ENCODE measurements at regions not wholly inside any gene's neighbourhood (a gene's known extent, or its start where the extent isn't known, plus 50 kb on each side); places are given as distances from the start of the nearest gene placed in this dataset.

DNA sequence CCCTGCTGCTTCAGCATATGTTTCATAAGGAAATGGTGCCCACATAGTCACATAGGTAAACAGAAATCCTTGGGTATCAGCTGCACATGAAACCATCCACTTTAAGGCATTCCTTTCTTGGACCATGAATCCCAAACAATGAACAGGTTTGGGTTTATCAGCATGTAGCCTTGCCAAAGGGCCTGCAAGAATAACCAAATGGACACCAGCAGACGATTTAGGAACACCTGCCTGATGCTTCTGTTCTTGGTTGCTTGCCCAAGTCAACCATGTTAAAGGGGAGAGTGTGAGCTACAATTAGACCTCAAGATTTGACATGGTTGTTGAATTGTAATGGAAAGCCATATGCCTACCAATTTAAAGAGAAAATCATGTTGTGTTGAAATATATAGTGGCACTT, 1342.7 kb upstream of the PIK3C3 start:
- TF ChIP-seq POLR2AphosphoS5 (IDR thresholded peaks at IDR 0.05; ENCODE audit: low read depth, low read length) (no peak), SIN3A (IDR thresholded peaks at IDR 0.05; ENCODE audit: borderline replicate concordance, insufficient read depth, low read length) (no peak), TAF1 (IDR thresholded peaks at IDR 0.05; ENCODE audit: borderline replicate concordance, insufficient read depth, low read length) (no peak), FOXP2 (optimal IDR thresholded peaks at IDR 0.05; ENCODE audit: borderline replicate concordance, extremely low read depth, extremely low read length, insufficient read depth) (no peak)
- TF ChIP-seq, protein P1, sequence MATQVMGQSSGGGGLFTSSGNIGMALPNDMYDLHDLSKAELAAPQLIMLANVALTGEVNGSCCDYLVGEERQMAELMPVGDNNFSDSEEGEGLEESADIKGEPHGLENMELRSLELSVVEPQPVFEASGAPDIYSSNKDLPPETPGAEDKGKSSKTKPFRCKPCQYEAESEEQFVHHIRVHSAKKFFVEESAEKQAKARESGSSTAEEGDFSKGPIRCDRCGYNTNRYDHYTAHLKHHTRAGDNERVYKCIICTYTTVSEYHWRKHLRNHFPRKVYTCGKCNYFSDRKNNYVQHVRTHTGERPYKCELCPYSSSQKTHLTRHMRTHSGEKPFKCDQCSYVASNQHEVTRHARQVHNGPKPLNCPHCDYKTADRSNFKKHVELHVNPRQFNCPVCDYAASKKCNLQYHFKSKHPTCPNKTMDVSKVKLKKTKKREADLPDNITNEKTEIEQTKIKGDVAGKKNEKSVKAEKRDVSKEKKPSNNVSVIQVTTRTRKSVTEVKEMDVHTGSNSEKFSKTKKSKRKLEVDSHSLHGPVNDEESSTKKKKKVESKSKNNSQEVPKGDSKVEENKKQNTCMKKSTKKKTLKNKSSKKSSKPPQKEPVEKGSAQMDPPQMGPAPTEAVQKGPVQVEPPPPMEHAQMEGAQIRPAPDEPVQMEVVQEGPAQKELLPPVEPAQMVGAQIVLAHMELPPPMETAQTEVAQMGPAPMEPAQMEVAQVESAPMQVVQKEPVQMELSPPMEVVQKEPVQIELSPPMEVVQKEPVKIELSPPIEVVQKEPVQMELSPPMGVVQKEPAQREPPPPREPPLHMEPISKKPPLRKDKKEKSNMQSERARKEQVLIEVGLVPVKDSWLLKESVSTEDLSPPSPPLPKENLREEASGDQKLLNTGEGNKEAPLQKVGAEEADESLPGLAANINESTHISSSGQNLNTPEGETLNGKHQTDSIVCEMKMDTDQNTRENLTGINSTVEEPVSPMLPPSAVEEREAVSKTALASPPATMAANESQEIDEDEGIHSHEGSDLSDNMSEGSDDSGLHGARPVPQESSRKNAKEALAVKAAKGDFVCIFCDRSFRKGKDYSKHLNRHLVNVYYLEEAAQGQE (IDR thresholded peaks at IDR 0.05; ENCODE audit: insufficient read depth in 1 of 2, low read depth in 2 of 2, low read length in 2 of 2): no peak

- no peak for TF ChIP-seq POLR2AphosphoS5 (IDR thresholded peaks at IDR 0.05; ENCODE audit: low read depth, low read length)
- no peak for TF ChIP-seq SIN3A (IDR thresholded peaks at IDR 0.05; ENCODE audit: borderline replicate concordance, insufficient read depth, low read length)
- no peak for TF ChIP-seq FOXP2 (optimal IDR thresholded peaks at IDR 0.05; ENCODE audit: borderline replicate concordance, extremely low read depth, extremely low read length, insufficient read depth)
- TF ChIP-seq, protein P1 (IDR thresholded peaks at IDR 0.05; ENCODE audit: insufficient read depth in 1 of 2, low read depth in 2 of 2, low read length in 2 of 2): no peak
- TF ChIP-seq TAF1 (IDR thresholded peaks at IDR 0.05; ENCODE audit: borderline replicate concordance, insufficient read depth, low read length): no peak
Observed at GRCh38 chr18:40608226-40608625, 1346.8 kb upstream of the PIK3C3 start.

DNA sequence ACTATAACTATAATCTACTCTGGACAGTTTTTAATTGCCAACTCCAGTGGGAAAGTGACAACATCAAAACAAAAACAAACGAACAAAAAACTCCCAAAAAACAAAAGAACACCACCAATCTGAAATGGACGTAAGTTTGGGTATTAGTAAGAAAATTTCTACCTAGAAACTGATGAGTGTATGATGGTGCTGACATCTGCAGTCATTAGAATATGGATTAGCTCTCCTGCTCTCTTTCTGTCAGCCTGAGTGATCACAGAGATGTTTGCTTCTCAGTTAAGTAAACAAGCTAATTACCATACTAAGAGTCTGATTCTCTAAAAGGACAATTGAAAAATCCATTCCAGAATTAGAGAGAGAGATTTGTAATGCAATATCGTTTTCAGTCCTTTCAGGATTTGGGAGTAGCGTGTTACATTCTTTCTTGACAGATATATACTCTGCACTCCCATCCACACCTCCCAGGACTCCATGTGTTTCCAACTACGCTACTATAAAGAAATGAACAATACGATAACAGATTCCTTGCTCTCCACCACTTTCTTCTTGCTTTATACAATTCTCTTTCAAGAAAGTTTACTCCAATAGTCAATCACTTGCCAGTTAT, 1347.4 kb upstream of the PIK3C3 start:
- TF ChIP-seq POLR2AphosphoS5 (IDR thresholded peaks at IDR 0.05; ENCODE audit: low read depth, low read length): no peak

DNA sequence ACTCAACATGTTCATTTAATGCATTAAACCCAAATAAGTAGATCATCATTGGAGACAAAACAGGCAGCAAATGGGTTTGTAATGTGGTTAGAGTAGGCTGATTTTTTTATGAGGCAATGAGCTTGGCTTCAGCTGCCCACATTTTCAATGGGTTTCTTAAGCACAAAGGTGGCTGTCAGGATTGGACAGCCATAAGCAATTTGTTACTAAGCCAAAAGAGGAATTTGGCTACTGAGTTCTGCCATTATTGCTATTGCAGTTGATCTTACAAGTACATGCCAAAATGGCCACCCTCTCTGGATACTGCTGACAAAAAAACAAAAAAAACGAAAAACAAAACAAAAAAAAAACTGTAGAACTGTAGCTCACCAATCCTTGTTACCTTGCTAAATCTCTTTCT, 1348.0 kb upstream of the PIK3C3 start:
- TF ChIP-seq TAF1 (IDR thresholded peaks at IDR 0.05; ENCODE audit: borderline replicate concordance, insufficient read depth, low read length): no peak
- TF ChIP-seq POLR2AphosphoS5 (IDR thresholded peaks at IDR 0.05; ENCODE audit: low read depth, low read length): no peak
- TF ChIP-seq SIN3A (IDR thresholded peaks at IDR 0.05; ENCODE audit: borderline replicate concordance, insufficient read depth, low read length): no peak
- TF ChIP-seq, protein P1 (IDR thresholded peaks at IDR 0.05; ENCODE audit: insufficient read depth in 1 of 2, low read depth in 2 of 2, low read length in 2 of 2): no peak
- TF ChIP-seq FOXP2 (optimal IDR thresholded peaks at IDR 0.05; ENCODE audit: borderline replicate concordance, extremely low read depth, extremely low read length, insufficient read depth): no peak

DNA sequence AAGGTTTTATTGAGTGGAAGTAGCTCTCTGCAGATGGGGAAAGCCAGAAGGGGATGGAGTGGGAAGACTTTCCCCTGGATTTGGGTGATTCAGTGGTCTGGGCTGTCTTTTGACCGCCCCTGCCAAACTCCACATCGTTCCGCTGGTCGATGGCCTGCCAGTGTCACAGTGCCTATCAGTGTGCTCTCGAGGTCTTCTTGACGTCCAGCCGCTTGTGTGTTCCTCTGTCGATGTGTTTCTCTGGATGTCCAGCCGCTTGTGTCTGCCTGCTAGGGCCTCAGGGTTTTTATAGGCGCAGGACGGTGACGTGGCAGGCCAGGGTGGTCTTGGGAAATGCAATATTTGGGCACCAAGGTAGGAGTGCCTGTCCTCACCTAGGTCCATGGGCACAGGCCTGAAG, 1371.4 kb upstream of the PIK3C3 start:
- TF ChIP-seq TAF1 (IDR thresholded peaks at IDR 0.05; ENCODE audit: borderline replicate concordance, insufficient read depth, low read length) (no peak), FOXP2 (optimal IDR thresholded peaks at IDR 0.05; ENCODE audit: borderline replicate concordance, extremely low read depth, extremely low read length, insufficient read depth) (no peak), POLR2AphosphoS5 (IDR thresholded peaks at IDR 0.05; ENCODE audit: low read depth, low read length) (no peak), SIN3A (IDR thresholded peaks at IDR 0.05; ENCODE audit: borderline replicate concordance, insufficient read depth, low read length) (no peak)
- TF ChIP-seq, protein P1 (IDR thresholded peaks at IDR 0.05; ENCODE audit: insufficient read depth in 1 of 2, low read depth in 2 of 2, low read length in 2 of 2): no peak

Measured in PFSK-1 (cell line).